Mesendoderm (in vitro differentiated cells): ENCODE measurements at regions not wholly inside any gene's neighbourhood (a gene's known extent, or its start where the extent isn't known, plus 50 kb on each side); places are given as distances from the start of the nearest gene placed in this dataset.

ENCODE experiments used
- DNase-seq: peaks from one replicate; pipeline ENCODE4 v3.0.0; 2013
- H2AK5ac ChIP-seq: 2 replicates; pipeline ENCODE4 v1.6.1; 2013; ENCODE audit warnings: low read length, inconsistent platforms
- H2BK120ac ChIP-seq: 2 replicates; pipeline ENCODE4 v1.6.1; 2013; ENCODE audit warnings: low read depth, mild to moderate bottlenecking, low read length, moderate library complexity, mixed read lengths
- H2BK15ac ChIP-seq: replicated peaks from 2 replicates; pipeline ENCODE4 v1.6.1; 2013; ENCODE audit warnings: low read depth, mild to moderate bottlenecking, moderate library complexity
- H2BK5ac ChIP-seq: 2 replicates; pipeline ENCODE4 v1.6.1; 2013; ENCODE audit warnings: low read length, inconsistent platforms
- H3K18ac ChIP-seq: 2 replicates; pipeline ENCODE4 v1.6.1; 2013; ENCODE audit warnings: mild to moderate bottlenecking, low read length, mixed read lengths
- H3K23ac ChIP-seq: one replicate; pipeline ENCODE4 v1.6.1; 2013; ENCODE audit warnings: low read length
- H3K27ac ChIP-seq: 2 replicates; pipeline ENCODE4 v1.5.1; 2013; ENCODE audit warnings: low read depth, mild to moderate bottlenecking, inconsistent platforms, low read length, moderate library complexity
- H3K27me3 ChIP-seq: 2 replicates; pipeline ENCODE4 v1.6.1; 2013; ENCODE audit warnings: low read length, control low read depth, mild to moderate bottlenecking, inconsistent platforms; ENCODE audit not compliant: insufficient read depth, poor library complexity
- H3K36me3 ChIP-seq: 2 replicates; pipeline ENCODE4 v1.6.1; 2013; ENCODE audit warnings: low read length, inconsistent platforms; ENCODE audit not compliant: control insufficient read depth, insufficient read depth
- H3K4ac ChIP-seq: one replicate; pipeline ENCODE4 v1.6.1; 2013; ENCODE audit warnings: low read depth, mild to moderate bottlenecking, low read length, moderate library complexity
- H3K4me1 ChIP-seq: 2 replicates; pipeline ENCODE4 v1.6.1; 2013; ENCODE audit warnings: low read depth, low read length, inconsistent platforms; ENCODE audit not compliant: control insufficient read depth
- H3K4me2 ChIP-seq: 2 replicates; pipeline ENCODE4 v1.6.1; 2013; ENCODE audit warnings: low read length
- H3K4me3 ChIP-seq: 2 replicates; pipeline ENCODE4 v1.5.1; 2013; ENCODE audit warnings: mild to moderate bottlenecking, low read length
- H3K56ac ChIP-seq: one replicate; pipeline ENCODE4 v1.6.1; 2013; ENCODE audit warnings: low read length
- H3K79me1 ChIP-seq: 2 replicates; pipeline ENCODE4 v1.6.1; 2013; ENCODE audit warnings: low read length, inconsistent platforms
- H3K79me2 ChIP-seq: 2 replicates; pipeline ENCODE4 v1.6.1; 2013; ENCODE audit warnings: mild to moderate bottlenecking, low read length; ENCODE audit not compliant: control insufficient read depth, insufficient read depth
- H3K9ac ChIP-seq: 2 replicates; pipeline ENCODE4 v1.6.1; 2013; ENCODE audit warnings: low read length, inconsistent platforms
- H4K5ac ChIP-seq: one replicate; pipeline ENCODE4 v1.6.1; 2013; ENCODE audit warnings: low read length
- H4K8ac ChIP-seq: one replicate; pipeline ENCODE4 v1.6.1; 2013; ENCODE audit warnings: low read depth, mild to moderate bottlenecking, control low read depth, low read length, moderate library complexity
- WGBS: extraction: QIAGEN DNeasy Blood & Tissue Kit; methylation state at CpG from one replicate; pipeline ENCODE4 v1.1.7; 2013; ENCODE audit warnings: low lambda C conversion rate, missing lambda C conversion rate; ENCODE audit not compliant: insufficient coverage; ENCODE audit errors: extremely low coverage; 5-methylcytosine and 5-hydroxymethylcytosine counted together

DNA sequence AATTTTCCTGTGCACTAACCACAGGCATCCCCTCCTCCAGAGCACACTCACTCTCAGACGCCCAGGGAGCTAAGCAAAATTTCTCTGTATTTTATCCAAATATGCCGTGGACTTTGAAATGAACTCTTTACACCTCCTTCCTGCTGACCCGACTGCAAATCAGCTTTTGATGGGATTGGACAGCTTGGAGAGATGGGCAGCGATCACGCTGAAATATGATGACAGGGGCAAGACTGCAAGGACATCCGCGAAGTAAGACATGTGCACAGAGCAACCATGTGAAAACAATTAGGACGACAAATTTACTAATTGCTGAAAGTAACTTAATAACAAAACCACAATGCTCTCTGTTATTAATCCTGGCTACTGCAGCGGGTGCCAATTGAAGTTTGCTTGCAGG lies 64.6 kb upstream of the CLDN14 start:
- Histone ChIP-seq H2BK120ac (no peak overlapping the region), H3K4ac (no peak overlapping the region), H3K79me1 (no peaks in the 10 kb centered on the region), H4K8ac (no peak overlapping the region), H3K4me1 (no peaks in the 10 kb centered on the region), H3K36me3 (no peaks in the 10 kb centered on the region), H3K9ac (no peak overlapping the region), H4K5ac (no peak overlapping the region), H3K4me3 (no peak overlapping the region), H2AK5ac (no peak overlapping the region), H3K4me2 (no peak overlapping the region), H3K23ac (no peak overlapping the region), H3K56ac (no peak overlapping the region), H2BK15ac (no peak overlapping the region), H3K27ac (no peak overlapping the region), H2BK5ac (no peak overlapping the region), H3K27me3 (no peaks in the 10 kb centered on the region), H3K18ac (no peak overlapping the region), H3K79me2 (no peaks in the 10 kb centered on the region)
- DNase-seq = no peak
- WGBS = no CpG with 5 or more reads among the region's 9 CpGs

GRCh38 chr21:36545776-36546511 lies 66.0 kb upstream of the CLDN14 start:
- H2AK5ac ChIP-seq = no peak overlapping the region
- DNase-seq = no peak
- H3K9ac ChIP-seq = no peak overlapping the region
- WGBS = no CpG with 5 or more reads among the region's 6 CpGs
- no peak overlapping the region for H2BK120ac ChIP-seq
- H2BK5ac ChIP-seq = no peak overlapping the region
- no peak overlapping the region for H4K5ac ChIP-seq
- H2BK15ac ChIP-seq = no peak overlapping the region
- no peaks in the 10 kb centered on the region for H3K79me1 ChIP-seq
- no peak overlapping the region for H3K56ac ChIP-seq
- H3K27ac ChIP-seq = no peak overlapping the region
- no peak overlapping the region for H4K8ac ChIP-seq
- H3K27me3 ChIP-seq = no peaks in the 10 kb centered on the region
- no peak overlapping the region for H3K4ac ChIP-seq
- H3K79me2 ChIP-seq = no peaks in the 10 kb centered on the region
- no peaks in the 10 kb centered on the region for H3K36me3 ChIP-seq
- H3K4me2 ChIP-seq = no peak overlapping the region
- H3K4me3 ChIP-seq = no peak overlapping the region
- no peak overlapping the region for H3K18ac ChIP-seq
- H3K23ac ChIP-seq = no peak overlapping the region
- H3K4me1 ChIP-seq = no peaks in the 10 kb centered on the region

DNA sequence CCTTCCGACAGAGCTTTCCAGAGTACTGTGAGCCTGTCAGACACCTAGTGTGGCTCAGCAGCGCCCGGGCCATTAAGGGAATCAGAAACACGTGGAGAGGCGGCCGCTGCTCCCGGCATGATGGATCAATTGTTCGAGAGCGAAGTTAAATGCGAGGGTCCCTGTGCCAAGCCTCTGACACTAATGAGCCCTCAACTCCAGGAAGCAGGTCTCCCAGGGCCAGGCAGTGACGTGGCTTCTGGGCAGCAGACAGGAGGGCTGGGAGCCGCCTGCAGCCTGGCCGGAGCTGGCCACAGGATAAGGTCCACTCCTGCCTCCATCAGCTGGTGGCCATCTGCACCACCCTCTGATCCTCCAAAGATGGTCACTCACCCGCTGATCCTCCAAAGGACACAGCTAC lies 67.5 kb upstream of the CLDN14 start:
- Histone ChIP-seq H3K27me3 (no peaks in the 10 kb centered on the region), H2BK5ac (no peak overlapping the region), H3K56ac (no peak overlapping the region), H2BK15ac (no peak overlapping the region), H3K4me3 (no peak overlapping the region), H3K4ac (no peak overlapping the region), H3K9ac (no peak overlapping the region), H3K4me2 (no peak overlapping the region), H4K5ac (no peak overlapping the region), H2AK5ac (no peak overlapping the region), H3K18ac (no peak overlapping the region), H2BK120ac (no peak overlapping the region), H3K4me1 (no peaks in the 10 kb centered on the region), H3K79me2 (no peaks in the 10 kb centered on the region), H3K23ac (no peak overlapping the region), H4K8ac (no peak overlapping the region), H3K27ac (no peak overlapping the region), H3K79me1 (no peaks in the 10 kb centered on the region), H3K36me3 (no peaks in the 10 kb centered on the region)
- no CpG with 5 or more reads among the region's 14 CpGs for WGBS
- DNase-seq = no peak

- WGBS = no CpG with 5 or more reads among the region's 3 CpGs
- Histone ChIP-seq H2AK5ac (no peak overlapping the region), H3K23ac (no peak overlapping the region), H3K79me2 (no peaks in the 10 kb centered on the region), H3K4me3 (no peak overlapping the region), H4K5ac (no peak overlapping the region), H3K36me3 (no peaks in the 10 kb centered on the region), H2BK15ac (no peak overlapping the region), H3K4me2 (no peak overlapping the region), H3K18ac (no peak overlapping the region), H2BK120ac (no peak overlapping the region), H4K8ac (no peak overlapping the region), H3K9ac (no peak overlapping the region), H3K4ac (no peak overlapping the region), H2BK5ac (no peak overlapping the region), H3K27ac (no peak overlapping the region), H3K79me1 (no peaks in the 10 kb centered on the region), H3K4me1 (no peaks in the 10 kb centered on the region), H3K56ac (no peak overlapping the region), H3K27me3 (no peaks in the 10 kb centered on the region)
- no peak for DNase-seq
Measured at GRCh38 chr21:36548866-36549265, 68.9 kb upstream of the CLDN14 start.

DNA sequence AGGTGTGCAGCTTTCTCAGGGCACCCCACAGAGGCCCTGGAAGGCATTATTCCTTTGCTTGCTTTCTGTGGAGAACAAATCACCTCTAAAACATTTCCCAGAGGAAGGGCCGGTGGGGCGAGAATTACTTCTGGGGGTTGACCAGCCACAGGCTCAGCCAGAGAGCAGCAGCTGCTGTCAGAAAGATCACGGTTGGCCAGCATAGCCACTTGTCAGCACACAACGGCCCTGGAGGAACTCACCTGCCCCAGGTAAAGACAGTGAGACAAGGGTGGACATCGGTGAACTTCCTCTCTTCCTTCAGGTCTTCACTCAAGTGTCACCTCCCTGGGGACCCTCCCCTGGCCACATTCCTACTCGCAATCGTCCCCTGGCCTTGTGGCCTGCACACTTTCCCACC lies 69.5 kb upstream of the CLDN14 start:
- H2BK15ac ChIP-seq = no peak overlapping the region
- no peak overlapping the region for H3K4me2 ChIP-seq
- no peak overlapping the region for H3K23ac ChIP-seq
- H2BK120ac ChIP-seq = no peak overlapping the region
- H3K18ac ChIP-seq = no peak overlapping the region
- H2AK5ac ChIP-seq = no peak overlapping the region
- H3K9ac ChIP-seq = no peak overlapping the region
- no peak for DNase-seq
- no peak overlapping the region for H3K27ac ChIP-seq
- H4K5ac ChIP-seq = no peak overlapping the region
- H3K36me3 ChIP-seq = no peaks in the 10 kb centered on the region
- no peaks in the 10 kb centered on the region for H3K4me1 ChIP-seq
- no peak overlapping the region for H3K4me3 ChIP-seq
- no peak overlapping the region for H4K8ac ChIP-seq
- H3K27me3 ChIP-seq = no peaks in the 10 kb centered on the region
- no peak overlapping the region for H3K4ac ChIP-seq
- H3K79me2 ChIP-seq = no peaks in the 10 kb centered on the region
- no peak overlapping the region for H2BK5ac ChIP-seq
- no peak overlapping the region for H3K56ac ChIP-seq
- no CpG with 5 or more reads among the region's 7 CpGs for WGBS
- H3K79me1 ChIP-seq = no peaks in the 10 kb centered on the region

- Histone ChIP-seq H3K4me2 (no peak overlapping the region), H2BK5ac (no peak overlapping the region), H3K56ac (no peak overlapping the region), H3K27ac (no peak overlapping the region), H3K23ac (no peak overlapping the region), H3K18ac (no peak overlapping the region), H4K8ac (no peak overlapping the region), H2BK15ac (no peak overlapping the region), H3K4ac (no peak overlapping the region), H3K4me3 (no peak overlapping the region), H3K36me3 (no peaks in the 10 kb centered on the region), H2AK5ac (no peak overlapping the region), H3K79me2 (no peaks in the 10 kb centered on the region), H3K27me3 (no peaks in the 10 kb centered on the region), H3K4me1 (no peaks in the 10 kb centered on the region), H3K79me1 (no peaks in the 10 kb centered on the region), H4K5ac (no peak overlapping the region), H2BK120ac (no peak overlapping the region), H3K9ac (no peak overlapping the region)
- DNase-seq = peak; percentile 17
- WGBS = no CpG with 5 or more reads among the region's 7 CpGs
Measured at GRCh38 chr21:36550761-36551160, 70.8 kb upstream of the CLDN14 start.
